HG02571 (cell line): ENCODE measurements at regions not wholly inside any gene's neighbourhood (a gene's known extent, or its start where the extent isn't known, plus 50 kb on each side); places are given as distances from the start of the nearest gene placed in this dataset.
"Not testable (repeated sequence)": the region's sequence is repeated elsewhere in the genome, so short reads cannot be mapped to it uniquely, and the experiment has no call there.

Experiments
- ATAC-seq: cut with Tn5 transposase; IDR thresholded peaks from one replicate; pipeline ENCODE4 v1.9.1; 2021; ENCODE audit warnings: mild to moderate bottlenecking, moderate library complexity; ENCODE audit not compliant: unreplicated experiment

GRCh38 chr18:73045037-73045436 lies 177.2 kb upstream of the NETO1 start:
- ATAC-seq: no peak

GRCh38 chr18:73043611-73044010 lies 175.8 kb upstream of the NETO1 start:
- no peak for ATAC-seq

DNA sequence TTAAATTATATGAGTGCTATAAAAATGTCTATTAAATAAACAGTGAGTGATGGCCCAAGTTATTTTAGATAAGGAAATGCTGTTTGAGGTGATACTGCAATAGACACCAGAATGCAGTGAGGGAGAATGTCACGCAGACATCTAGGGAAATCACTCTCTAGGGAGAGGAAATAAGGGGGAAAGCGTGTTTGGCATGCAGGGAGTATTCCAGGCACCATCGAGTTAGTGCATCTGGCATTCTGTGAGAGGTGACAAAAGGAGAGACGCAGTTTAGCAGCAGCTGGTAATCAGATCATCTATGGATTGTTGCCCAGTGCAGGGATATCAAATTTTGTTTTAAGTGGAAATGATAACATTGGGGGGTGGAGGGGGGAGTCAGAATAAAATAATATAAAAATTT lies 175.4 kb upstream of the NETO1 start:
- ATAC-seq: no peak

DNA sequence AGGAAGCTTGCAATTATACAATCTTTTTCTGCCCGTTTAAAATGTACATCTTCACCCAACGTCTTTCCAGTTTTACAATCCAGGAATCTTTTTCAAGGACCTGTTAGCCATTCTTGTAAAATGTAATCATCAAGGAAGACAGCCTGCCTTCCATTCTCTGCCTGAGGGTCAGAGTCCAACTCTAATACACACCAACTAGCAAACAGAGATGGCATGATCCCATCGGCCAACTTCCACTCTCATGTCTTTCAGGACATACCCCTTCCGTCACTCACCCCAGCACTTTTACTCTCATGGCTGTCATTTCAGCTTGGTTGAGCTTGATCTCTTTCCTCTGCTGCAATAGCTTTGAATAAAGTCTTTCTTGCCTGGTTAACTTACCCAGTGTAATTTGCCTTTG lies 172.5 kb upstream of the NETO1 start:
- ATAC-seq: no peak

DNA sequence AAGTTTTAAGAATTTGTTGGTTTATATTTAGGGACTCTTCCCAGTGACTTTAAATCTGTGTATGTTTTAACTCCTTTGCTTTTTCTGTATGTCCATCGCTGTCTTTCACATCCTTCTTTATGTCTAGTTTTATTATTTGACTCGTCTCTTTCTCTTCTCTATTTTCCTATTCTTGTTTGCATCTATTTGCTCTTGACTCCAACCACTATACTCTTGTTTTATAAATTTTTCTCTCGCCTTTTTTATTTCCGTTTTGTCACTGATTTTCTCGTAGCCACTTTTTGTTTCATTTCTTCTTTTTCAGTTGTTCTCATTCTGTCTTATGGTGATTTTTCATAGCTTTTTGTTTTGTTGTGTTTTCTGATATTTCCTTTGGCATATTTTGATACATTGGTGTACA lies 170.5 kb upstream of the NETO1 start:
- no peak for ATAC-seq

GRCh38 chr18:73023975-73024374 lies 156.2 kb upstream of the NETO1 start:
- ATAC-seq: no peak

- ATAC-seq: no peak
Measured at GRCh38 chr18:73009691-73010090, 141.9 kb upstream of the NETO1 start.

- no peak for ATAC-seq
Measured at GRCh38 chr18:73007915-73008308, 140.1 kb upstream of the NETO1 start.

DNA sequence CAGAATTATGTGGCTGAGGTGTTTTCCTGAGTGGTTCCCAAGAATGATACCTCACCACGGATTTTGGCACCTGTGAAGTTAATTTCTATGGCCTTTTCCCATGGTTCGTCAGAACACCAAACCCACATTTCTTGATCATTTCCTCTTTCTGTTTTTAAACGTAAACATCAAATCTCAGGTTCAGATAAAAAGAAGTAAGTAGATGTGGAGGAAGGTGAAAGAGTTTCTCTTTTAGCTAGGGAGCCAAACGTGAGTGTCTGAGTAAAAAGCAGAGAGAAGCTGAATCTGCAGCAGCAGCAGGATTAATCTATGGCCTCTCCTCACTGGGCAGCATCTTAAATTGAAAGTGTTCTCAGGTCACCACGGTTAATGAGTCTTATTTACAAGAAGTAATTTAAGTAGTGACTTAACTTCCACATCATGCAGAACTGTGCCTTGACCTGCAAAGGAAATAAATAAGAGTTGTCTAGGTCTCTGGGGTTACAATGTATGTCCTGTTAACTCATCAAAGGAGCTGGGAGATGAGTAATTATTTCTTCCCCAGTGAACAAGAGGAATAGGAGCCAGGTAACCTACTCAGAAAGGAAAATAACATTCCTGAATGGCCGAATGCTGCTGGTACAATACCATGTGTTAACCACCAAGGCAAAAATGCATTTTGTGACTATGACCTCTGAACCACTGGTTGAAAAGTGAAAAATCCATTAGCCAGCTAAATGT lies 139.6 kb upstream of the NETO1 start:
- ATAC-seq: no peak

DNA sequence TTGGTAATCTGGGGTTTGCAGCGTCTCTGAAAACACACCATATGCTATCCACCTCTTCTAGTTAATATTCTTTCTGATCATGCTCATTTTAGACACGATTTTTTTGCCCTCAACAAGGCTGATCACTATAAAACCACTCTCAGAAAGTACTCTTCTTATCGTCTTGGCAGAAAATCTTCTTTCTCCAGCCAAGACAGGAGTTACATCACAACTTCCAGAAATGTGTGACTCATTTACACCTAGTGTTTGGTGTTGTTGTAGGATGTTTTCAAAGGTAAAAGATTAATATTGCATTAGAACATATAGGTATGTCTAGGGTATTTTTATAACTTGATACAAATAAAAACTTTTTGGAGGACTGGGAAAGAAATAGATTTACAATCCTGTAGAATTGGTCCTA lies 138.5 kb upstream of the NETO1 start:
- ATAC-seq: no peak

DNA sequence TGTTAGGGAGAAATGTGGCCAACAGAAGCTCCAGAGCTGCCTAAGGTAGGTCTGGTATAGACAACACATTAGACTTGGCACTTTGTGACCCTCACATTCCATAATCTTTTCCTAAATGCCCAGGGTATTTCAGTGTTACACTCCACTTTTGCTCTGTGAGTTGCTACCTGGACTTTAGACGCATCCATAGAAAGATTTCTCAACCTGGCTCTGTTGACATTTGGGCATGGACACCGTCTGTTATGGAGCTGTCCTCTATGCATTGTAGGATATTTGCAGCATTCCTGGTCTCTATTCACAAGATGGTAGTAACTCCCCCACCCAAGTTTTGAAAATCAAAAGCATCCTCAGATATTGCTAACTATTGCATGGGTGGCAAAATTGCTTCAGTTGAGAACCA lies 136.5 kb upstream of the NETO1 start:
- no peak for ATAC-seq

DNA sequence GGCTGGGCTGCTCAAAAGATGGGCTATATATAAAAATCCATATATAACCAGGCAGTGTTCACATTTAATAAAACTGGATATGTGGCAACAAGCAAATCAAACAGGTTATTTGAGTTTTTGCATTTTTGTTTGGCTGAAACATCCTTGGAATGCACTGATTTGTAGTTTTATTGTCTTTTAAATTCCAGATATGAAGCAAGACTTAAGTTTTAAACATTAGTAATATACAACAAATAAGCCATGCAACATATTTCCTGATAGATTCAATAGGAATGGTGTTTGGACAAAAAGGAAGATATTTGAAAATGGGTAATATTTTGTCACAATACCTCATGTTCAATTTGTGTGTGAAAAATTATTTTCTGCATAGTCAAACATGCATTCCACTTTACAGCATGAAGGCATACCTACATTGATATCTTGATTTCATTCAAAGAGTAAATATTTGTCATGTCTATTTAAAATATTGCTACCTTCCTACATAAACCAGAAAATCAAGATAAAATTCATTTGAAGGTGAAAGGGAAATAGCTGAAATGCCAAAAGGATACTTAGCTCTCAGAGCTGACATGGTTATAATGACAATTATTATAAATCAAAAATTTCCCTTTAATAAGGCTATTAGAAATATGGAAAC lies 132.3 kb upstream of the NETO1 start:
- no peak for ATAC-seq

DNA sequence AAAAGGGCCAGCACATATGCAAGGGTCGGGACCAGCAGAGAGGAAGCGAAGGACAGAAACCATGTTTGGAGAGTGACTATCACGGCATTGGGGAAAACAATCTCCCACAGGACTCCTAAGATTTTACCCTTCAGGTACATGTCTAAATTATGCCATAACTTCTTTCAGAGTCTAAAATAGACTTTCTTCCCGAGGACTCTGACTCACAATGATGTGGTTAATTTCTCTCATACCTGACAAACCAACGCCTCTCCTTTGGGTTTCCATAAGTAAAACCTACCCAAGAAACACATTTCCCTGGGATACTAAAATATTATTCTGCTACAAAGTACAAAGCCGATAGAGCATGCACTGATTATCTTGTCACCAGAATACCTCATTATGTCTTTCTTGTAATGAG lies 127.8 kb upstream of the NETO1 start:
- ATAC-seq: no peak

DNA sequence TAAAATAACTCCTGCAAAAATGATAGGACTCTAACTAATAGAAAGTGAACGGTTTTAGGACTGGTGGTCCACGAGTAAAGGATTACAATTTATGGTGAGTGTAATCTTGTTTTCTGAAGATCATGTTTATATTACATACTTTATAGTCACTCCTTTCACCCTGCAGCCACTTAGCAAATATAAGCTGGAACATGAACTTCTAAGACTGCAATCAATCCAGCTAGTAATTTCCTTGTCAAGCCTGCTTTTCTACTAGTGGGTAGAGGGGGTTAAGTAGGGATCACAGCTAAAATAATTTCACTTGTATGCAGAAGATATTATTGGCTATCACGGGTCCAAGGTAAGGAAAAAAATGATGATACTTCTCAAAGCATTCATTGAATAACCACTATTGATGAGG lies 125.5 kb upstream of the NETO1 start:
- ATAC-seq: no peak

DNA sequence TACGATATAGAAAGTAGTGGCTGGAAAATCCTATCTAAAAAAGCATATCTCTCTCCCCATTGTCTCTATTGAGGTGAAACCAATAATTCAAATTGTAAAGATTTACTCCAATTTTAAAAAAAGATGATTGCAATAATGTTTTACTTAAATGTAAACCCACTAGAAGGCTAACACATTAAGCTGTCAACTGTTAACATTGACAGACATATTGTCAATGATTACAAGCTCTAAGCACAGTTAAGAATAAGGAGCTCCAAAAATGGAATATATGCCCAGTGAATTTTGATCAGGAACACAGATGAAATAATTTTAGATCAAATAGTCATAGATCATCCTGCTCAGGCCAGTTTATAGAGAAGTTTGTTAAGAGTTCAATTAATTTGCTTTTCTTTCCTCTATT lies 123.6 kb upstream of the NETO1 start:
- no peak for ATAC-seq

DNA sequence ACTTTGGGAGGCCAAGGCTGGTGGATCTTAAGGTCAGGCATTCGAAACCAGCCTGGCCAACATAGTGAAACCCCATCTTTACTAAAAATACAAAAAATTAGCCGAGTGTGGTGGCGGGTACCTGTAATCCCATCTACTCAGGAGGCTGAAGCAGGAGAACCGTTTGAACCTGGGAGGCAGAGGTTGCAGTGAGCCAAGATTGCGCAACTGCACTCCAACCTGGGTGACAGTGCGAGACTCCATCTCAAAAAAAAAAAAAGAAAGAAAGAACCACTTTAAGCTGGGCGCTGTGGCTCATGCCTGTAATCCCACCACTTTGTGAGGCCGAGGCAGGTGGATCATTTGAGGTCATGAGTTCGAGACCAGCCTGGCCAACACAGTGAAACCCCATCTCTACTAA lies 119.8 kb upstream of the NETO1 start:
- not testable (repeated sequence) for ATAC-seq

DNA sequence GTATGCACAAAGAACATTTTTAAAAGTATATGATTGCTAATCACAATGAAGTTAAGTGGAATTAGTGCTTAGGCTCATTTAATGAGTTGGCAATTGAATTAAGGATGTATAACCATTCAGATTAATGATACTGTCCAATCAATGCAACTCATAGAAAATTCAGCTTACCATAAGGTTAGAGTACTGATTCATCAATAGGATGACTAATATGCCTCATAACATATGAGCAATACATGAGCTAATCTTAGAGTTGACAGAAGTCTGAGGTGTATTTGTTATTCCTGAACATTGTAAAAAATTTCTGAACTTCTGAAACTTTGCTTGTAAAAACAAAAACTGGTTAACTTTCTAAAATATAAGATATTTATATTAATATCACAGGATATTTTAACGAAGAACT lies 118.3 kb upstream of the NETO1 start:
- no peak for ATAC-seq

- no peak for ATAC-seq
Measured at GRCh38 chr18:72985686-72986085, 117.9 kb upstream of the NETO1 start.

DNA sequence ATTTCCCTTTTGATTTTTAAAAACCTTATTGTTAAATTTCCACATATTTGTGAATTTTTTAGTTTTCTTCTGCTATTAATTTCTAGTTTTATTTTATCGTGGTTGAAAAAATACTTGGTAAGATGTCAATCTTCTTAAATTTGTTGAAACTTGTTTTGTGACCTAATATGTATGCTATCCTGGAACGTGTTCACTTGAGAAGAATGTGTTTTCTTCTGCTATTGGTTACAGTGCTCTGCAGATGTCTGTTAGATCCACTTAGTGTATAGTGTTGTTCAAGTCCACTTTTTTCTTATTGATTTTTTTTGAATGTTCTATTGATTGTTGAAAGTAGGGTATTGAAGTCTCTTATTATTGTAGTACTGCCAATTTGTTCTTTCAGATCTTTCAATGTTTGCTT lies 116.5 kb upstream of the NETO1 start:
- no peak for ATAC-seq

DNA sequence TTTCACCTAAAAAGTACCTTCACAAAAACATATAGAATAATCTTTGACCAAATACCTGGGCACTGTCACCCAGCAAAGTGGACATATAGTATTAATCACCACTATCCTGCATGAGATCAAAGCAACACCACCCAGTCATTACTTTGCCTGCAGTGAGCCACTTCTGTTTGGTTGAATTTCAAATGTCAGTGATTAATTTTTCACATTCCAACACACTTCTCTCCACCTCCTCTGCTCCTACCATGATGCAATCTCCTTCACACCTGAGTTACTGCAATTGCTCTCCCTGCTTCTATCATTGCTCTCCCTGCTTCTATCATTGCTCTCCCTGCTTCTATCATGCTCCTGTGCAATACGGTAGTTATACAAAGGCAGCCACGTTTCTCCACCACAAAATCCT lies 106.1 kb upstream of the NETO1 start:
- ATAC-seq: no peak

- no peak for ATAC-seq
Measured at GRCh38 chr18:72965616-72966015, 97.8 kb upstream of the NETO1 start.

DNA sequence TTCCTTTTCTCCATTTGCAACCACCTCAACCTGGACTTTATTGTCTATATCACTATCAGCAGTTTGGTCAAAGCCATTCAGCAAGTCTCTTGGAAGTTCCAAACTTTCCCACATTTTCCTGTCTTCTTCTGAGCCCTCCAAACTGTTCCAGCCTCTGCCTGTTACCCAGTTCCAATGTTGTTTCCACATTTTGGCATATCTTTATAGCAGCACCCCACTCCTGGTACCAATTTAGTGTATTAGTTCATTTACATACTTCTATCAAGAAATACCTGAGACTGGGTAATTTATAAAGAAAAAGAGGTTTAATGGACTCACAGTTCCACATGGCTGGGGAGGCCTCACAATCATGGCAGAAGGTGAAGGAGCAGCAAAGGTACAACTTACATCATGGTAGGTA lies 90.4 kb upstream of the NETO1 start:
- ATAC-seq: not testable (repeated sequence)

DNA sequence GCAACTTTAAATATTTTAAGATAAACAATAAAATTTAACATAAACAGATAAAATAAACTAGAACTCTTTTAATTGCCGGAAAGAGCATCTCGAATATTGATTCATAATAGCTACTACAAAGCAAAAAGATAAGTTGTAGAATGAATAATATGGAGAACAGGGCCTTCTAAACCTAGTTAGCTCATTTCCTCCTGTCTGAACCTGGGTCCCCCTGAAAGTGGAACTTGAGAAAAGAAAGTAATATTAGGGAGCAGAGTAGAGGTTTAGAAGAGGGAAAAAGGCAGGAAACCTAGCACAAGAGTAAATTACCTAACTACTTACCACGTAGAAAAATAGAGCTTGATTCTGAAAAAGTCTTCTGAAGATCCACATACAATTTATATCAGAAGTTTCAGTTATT lies 80.7 kb upstream of the NETO1 start:
- ATAC-seq: no peak
